ENCODE measurements at regions not wholly inside any gene's neighbourhood (a gene's known extent, or its start where the extent isn't known, plus 50 kb on each side); places are given as distances from the start of the nearest gene placed in this dataset.
"Not testable (repeated sequence)": the region's sequence is repeated elsewhere in the genome, so short reads cannot be mapped to it uniquely, and the experiment has no call there.

GRCh38 chr3:115397433-115397832, 225.9 kb upstream of the GAP43 start:
- DNase-seq = no peak

DNA sequence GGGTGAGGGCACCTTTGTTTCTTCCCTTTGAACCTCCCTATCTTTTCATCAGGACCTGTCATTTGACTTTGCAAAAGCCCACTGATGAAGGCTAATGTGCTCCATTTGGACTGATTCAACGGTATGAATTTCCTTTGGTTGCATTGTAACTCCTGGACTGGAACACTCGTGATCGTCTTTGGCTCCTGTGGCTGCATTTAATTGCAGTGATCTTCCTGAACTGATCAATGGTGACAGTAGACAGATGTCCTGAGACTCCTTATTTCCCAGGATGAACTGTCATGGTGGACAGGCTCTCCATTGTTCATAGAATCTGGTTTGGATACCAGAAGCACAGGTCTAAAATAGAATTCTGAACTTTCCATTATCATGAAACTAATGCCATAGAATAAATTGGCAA, 224.8 kb upstream of the GAP43 start:
- no peak for DNase-seq

DNA sequence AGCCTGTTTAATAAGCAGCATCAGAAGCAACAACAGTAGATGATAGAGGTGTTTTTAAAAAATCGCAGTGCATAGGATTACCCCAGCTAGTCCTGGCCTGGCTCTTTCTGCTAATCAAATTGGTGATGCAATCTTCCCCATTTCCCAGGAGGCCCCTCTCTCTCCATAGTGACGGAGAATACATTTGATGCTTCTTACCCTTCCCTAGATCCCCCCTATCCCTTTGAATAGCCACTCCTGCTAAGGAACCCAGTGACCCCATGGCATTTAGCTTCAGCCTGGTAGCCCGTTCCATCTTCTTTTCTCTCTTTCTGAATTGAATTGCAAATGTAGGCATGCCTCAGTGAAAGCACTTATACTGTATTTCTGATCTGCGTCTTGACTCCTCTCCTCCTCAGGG, 223.6 kb upstream of the GAP43 start:
- no peak for DNase-seq

- no peak for DNase-seq
These were observed 222.0 kb upstream of the GAP43 start for GRCh38 chr3:115401298-115401697.

DNA sequence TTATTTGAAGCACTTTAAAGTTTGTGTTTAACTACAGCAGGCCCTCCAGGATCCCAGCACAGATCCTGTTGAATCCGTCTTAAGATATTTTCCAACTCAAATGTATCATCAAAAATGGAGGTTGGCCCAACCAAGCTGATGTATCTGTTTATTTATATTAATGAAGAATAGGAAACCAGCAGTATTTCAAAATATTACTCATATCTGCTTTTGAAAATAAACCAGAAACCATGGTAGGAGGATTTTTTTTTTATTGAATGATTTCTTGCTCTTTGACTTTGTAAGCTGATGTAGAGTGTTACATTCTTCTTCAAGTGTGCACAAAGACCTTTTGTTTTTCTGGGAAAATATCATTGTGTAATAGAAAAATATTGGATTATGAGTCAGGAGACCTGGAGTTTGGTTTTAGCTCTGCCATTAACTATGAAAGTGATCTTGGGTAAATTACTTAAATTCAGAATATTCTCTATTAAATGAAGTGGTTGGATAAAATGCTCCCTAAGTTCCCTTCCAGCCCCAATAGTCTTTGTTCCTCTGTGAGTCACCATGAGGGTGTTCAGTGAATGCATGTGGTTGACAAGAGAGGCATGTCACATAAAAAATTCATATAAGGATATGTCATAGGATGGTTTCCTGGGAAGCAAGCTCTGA, 221.3 kb upstream of the GAP43 start:
- DNase-seq = no peak

DNA sequence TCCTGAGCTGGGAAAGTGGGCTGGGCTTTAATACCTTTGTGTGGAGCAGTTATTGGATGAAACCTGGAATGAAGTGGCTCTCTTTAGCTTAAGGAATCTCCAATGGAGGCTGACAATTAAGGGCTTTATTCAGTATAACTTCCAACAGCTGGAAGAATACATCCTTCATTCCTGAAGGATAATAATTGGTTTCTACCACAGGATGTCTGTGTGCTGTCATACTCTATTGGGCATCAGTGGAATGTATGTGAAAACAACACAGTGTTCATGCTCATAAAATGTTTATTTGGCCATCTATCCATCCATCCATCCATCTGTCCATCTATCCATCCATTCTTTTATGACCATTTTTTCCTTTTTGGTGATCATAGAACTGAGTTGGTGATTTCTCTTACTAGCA, 220.7 kb upstream of the GAP43 start:
- no peak for DNase-seq

GRCh38 chr3:115403786-115404185, 219.5 kb upstream of the GAP43 start:
- no peak for DNase-seq

DNA sequence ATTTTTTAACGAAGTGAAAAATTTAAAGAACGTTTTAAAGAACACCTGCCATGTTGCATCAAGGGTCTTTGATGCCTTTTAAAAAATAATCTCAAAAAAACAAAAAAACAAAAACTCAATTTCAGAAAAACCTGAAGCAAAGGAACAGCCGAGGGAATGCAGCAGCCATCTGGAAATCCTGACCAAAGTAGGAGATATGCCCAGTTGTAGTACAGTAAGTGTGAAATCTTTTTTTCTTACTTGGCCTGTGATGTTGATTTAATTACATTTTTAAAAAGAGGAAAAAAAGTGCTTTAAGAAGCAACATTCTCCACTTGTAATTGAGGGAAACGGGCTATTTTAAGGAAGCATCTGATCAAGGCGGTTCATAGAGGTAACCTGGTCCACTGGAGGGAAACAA, 213.7 kb upstream of the GAP43 start:
- DNase-seq = no peak

- DNase-seq = not testable (repeated sequence)
These were observed 208.7 kb upstream of the GAP43 start for GRCh38 chr3:115414610-115415009.

- DNase-seq = no peak
These were observed 207.9 kb upstream of the GAP43 start for GRCh38 chr3:115415246-115415996.

DNA sequence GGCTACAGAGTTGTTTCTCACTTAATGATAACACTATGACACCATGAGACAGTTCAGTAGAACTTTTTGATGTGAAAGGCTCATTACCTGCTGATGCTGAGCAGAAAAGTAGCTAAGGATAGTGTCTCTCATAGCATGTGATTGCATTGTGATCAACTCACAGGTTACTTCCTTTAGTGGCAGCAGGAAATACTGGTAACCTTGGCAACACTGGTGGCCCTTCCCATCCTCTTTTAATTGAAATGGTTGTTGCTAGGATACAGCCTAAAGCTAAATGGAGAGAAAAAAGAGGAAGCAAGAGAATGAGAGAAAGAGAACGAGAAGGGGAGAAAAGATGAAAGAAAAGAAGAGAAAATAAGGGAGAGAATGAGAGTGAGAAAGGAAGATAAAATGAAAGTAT, 204.7 kb upstream of the GAP43 start:
- no peak for DNase-seq

- DNase-seq = no peak
These were observed 203.2 kb upstream of the GAP43 start for GRCh38 chr3:115420086-115420485.

GRCh38 chr3:115423170-115423569, 200.1 kb upstream of the GAP43 start:
- DNase-seq = no peak

DNA sequence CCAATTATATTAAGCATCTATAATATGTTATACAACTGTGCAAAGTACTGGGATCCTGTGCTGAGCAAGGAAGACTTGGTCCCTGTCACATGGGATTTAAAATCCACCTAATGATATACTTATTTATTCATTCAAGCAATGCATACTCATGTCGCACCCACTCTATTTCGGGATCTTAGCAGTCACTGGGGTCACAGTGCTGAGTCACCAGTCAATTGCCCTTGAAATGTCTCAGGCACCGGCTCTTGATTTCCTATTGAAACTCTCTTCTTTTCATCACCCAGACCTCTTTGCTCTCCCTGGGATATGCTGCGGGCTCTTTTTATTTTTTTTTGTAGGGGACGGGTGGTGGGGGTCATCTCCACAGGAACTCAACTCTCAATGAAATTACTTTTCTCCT, 194.5 kb upstream of the GAP43 start:
- DNase-seq = no peak

GRCh38 chr3:115436767-115437301, 186.5 kb upstream of the GAP43 start:
- DNase-seq = no peak

DNA sequence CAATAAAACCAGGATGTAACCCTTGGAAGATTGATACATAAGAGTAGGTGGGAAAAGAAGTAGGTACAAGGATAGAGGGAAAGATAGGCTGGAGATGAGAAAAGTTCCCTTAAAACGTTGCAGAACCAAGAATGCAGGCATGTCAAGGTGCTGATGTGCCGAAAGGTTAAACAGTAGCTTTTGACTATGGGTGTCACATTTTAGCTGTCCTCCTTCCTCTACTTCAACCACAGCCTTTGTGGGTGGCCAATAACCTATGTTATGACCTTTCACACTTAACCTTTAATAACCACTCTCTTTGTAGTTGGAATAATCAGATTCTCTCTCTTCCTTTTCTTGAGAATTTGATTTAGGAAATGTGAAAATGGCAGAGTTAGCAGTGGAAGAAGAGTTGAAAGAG, 184.5 kb upstream of the GAP43 start:
- DNase-seq = no peak

- no peak for DNase-seq
These were observed 177.8 kb upstream of the GAP43 start for GRCh38 chr3:115445559-115445958.

GRCh38 chr3:115448851-115449250, 174.5 kb upstream of the GAP43 start:
- no peak for DNase-seq

GRCh38 chr3:115450036-115450435, 173.3 kb upstream of the GAP43 start:
- no peak for DNase-seq

DNA sequence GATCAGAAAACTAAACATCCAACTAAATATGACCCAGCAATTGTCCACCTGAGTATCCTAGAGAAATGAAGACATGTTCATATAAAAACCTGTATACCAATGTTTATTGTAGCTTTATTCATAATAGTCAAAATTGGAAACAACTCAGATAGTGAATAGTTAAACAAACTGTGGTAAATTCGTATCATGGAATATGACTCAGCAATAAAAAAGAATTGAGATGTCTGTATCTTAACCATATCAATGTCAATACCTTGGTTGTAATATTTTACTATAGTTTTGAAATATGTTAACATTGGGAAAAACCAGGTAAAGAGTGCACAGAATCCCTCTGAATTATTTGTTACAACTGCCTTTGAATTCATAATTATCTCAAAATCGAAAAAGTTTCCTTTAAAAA, 159.3 kb upstream of the GAP43 start:
- no peak for DNase-seq

DNA sequence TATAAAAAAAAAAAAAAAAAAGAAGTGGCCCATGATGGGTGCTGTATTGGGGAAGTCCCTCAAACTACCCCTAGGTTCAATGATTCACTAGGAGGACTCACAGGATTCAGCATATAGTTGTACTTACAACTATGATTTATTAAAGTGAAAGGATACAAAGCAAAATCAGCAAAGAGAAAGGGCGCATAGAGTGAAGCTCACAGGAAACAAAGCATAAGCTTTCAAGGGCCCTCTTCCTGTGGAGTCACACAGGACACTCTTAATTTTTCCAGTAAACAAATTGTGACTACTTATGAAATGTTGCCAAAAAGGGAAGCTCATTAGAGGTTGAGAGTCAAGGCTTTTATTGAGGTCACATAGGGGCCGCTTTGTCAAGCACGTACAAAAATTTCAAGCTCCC, 153.7 kb upstream of the GAP43 start:
- DNase-seq = no peak

- DNase-seq = no peak
These were observed 153.1 kb upstream of the GAP43 start for GRCh38 chr3:115470254-115470653.

GRCh38 chr3:115475178-115476041, 147.9 kb upstream of the GAP43 start:
- no peak for DNase-seq

DNA sequence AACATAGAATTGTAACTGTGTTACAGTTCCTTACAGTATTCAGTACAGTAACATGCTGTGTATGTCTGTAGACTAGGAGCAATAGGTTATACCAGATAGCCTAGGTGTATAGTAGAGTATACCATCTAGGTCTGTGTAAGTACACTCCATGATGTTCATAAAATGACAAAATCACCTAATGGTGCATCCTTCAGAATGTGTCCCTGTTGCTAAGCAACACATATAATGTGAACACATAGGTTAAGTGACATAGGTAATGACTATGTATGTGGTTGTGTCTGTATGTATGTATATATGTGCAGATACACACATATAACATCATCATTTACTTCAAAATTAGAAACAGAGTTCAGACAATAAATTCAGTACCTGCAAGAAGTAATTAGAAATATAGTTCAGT, 146.8 kb upstream of the GAP43 start:
- no peak for DNase-seq
